GM12874 (cell line): ENCODE measurements at regions not wholly inside any gene's neighbourhood (a gene's known extent, or its start where the extent isn't known, plus 50 kb on each side); places are given as distances from the start of the nearest gene placed in this dataset.

Experiments used
- TF ChIP-seq, protein P1 (sequence below): IDR thresholded peaks from 2 replicates; pipeline ENCODE4 v1.5.1; 2011; ENCODE audit warnings: low read depth, mild to moderate bottlenecking, control low read depth, low read length, moderate library complexity; ENCODE audit not compliant: insufficient read depth

DNA sequence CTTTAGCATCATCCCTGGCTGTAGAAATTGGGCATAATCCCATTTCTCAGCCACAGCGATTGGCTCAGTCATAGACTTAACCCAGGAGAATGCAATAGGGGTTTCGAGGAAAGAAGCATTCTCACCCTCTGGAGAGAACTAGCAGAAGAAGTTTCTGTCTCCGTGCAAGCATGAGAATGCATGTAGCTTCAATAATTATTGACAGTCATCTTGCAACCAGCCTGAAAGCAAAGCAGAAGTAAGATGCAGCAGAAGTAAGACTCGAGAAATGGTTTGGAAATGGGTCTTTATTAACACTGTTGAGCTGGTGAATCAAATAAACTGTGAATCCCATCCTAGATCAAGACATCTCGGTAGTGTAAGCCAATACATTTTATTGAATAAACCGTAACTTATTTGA, 828.8 kb upstream of the GJE1 start:
- TF ChIP-seq, protein P1, sequence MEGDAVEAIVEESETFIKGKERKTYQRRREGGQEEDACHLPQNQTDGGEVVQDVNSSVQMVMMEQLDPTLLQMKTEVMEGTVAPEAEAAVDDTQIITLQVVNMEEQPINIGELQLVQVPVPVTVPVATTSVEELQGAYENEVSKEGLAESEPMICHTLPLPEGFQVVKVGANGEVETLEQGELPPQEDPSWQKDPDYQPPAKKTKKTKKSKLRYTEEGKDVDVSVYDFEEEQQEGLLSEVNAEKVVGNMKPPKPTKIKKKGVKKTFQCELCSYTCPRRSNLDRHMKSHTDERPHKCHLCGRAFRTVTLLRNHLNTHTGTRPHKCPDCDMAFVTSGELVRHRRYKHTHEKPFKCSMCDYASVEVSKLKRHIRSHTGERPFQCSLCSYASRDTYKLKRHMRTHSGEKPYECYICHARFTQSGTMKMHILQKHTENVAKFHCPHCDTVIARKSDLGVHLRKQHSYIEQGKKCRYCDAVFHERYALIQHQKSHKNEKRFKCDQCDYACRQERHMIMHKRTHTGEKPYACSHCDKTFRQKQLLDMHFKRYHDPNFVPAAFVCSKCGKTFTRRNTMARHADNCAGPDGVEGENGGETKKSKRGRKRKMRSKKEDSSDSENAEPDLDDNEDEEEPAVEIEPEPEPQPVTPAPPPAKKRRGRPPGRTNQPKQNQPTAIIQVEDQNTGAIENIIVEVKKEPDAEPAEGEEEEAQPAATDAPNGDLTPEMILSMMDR = no peak

GRCh38 chr6:141301779-141302178, 830.9 kb upstream of the GJE1 start:
- TF ChIP-seq, protein P1 = no peak

DNA sequence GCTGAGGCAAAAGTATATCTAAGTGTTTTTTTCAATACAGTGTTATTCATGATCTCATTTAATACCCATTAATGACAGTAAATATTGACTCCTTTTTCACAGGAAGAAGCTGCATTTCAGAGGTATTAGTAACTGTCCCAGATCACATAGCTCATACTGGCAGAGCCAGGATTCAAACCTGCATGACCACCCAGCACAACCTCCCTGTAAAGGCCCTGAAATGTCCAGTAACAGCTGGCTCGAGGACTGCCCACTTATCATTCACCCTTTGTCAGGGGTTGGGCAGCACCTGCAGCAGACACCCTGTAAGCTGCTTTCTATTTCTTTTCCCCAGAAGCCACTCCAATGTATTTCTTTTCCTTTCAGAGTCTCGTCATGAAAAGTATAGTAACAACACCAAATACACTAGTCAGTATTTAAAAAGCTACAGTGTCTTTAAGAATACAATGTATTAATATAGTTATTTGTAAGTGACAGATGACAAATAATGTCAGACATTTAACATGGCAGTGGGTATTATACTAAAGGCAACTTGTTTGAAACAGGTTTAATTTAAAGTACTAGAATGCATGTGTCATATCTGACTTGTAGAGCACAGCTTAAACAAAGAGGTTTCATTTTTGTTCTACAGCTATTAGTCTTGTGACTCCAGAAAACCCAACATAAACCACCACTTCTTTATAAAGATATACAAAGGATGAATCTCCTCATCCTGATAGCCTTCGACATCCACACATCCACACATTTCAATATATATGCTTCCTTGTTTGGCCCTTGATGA, 841.6 kb upstream of the GJE1 start:
- TF ChIP-seq, protein P1 = no peak

DNA sequence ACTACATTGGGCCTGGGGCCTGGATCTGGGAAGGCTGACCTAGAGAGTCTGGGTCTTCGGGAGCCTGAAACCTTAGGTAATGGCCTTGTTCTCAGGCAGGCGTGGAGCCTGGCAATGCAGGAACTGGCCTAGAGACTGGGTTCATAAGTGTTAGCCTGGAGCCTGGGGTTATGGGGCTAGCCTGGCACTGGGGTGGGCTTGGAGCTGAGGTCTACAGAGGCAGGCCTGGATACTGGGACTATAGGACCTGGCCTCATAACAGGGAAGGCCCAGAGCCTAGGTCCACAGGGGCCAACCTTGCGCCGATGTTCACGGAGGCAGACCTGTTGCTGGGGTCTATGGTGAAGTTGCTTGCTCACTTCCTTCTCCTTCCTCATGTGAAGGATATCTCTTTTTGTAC, 843.8 kb upstream of the GJE1 start:
- TF ChIP-seq, protein P1 = no peak

DNA sequence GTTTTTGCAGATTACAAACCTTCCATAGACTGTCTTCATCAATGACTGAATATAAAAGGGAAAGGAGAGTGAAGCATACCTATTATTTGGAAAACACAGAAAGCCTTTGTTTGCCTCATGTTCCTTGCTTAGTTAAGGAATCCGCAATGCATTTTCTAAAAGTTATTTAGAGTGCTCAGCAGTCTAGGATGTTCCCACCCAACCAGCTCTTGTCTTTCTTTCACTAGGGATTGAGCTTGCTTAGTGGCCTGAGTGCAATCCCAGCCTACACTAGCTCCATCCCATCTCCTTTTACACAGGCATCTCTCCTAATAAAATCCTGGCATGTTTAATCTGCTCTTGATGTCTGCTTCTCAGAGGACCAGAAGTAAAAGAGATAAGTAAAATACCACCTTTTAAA, 850.5 kb upstream of the GJE1 start:
- TF ChIP-seq, protein P1 = no peak

- TF ChIP-seq, protein P1 = no peak
Measured at GRCh38 chr6:141269684-141270083, 863.0 kb upstream of the GJE1 start.

GRCh38 chr6:141267420-141267819, 865.3 kb upstream of the GJE1 start:
- TF ChIP-seq, protein P1 = no peak
